ENCODE measurements at regions not wholly inside any gene's neighbourhood (a gene's known extent, or its start where the extent isn't known, plus 50 kb on each side); places are given as distances from the start of the nearest gene placed in this dataset.
A peak's percentile ranks its signal among the peaks of the same experiment; 100 is the strongest.
"Not testable (repeated sequence)": the region's sequence is repeated elsewhere in the genome, so short reads cannot be mapped to it uniquely, and the experiment has no call there.

DNA sequence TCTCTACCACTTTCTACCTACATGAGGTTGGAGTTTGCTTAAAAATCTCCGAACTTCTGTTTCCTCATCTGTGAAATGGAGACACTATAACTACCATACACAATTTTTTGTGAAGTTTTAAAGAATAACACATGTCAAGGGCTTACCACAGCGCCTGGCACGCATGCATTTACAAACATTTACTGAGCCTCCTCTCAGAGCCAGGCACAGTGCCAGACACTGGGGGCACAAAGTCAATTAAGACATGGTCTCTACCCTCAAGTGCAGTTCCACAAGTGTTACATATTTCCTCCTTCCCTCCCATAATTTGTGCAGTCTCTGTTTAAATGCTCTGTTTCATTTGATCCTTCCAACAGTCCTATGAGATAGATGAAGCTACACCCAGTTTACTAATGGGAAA, 356.4 kb upstream of the ESRRG start:
- DNase-seq = peak in 1 of 2 experiments; percentile 14

DNA sequence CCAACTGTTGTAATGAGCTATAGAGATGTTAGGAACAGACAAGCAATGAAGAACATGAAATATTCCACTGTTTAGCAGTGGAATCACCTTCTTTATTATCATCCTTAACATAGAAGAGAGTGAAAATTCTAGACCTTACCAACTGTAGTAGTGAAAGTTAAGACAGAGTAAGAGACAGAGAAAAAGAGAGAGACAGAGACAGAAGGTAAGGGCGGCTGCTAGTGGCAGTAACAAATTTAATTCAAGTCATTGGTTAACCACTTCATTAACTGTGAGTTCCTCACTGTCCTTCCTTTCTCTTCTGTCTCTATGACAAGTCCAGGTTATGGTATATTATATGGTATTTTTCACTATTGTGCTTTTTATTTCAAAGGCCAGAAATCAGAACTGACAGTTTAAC, 355.7 kb upstream of the ESRRG start:
- DNase-seq = no peak

GRCh38 chr1:217078078-217078690, 355.0 kb upstream of the ESRRG start:
- DNase-seq = no peak

GRCh38 chr1:217077426-217077825, 354.2 kb upstream of the ESRRG start:
- DNase-seq = no peak

- no peak for DNase-seq
These were observed 353.7 kb upstream of the ESRRG start for GRCh38 chr1:217076902-217077301.

DNA sequence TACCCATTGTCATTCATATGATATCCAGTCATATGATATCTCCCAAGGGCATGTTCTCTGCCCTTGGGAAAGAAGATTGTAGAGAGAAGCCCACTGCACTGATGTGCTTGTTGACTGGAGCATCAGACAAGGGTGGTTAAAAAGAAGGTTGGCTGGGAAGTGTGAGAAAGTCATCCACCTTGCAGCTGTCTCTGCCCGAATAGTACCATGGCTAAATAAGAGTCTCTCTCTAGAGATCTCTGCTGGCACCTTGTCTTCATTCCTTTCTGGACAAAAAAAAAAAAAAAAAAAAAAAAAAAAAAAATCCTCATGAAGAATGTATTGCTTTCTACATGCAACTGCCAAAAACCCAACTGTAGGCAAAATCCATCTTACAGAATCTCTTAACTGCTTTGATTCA, 349.7 kb upstream of the ESRRG start:
- no peak for DNase-seq

- no peak for DNase-seq
These were observed 344.4 kb upstream of the ESRRG start for GRCh38 chr1:217067642-217068041.

GRCh38 chr1:217066794-217067193, 343.6 kb upstream of the ESRRG start:
- DNase-seq = no peak

GRCh38 chr1:217063172-217063908, 340.1 kb upstream of the ESRRG start:
- DNase-seq = no peak

- no peak for DNase-seq
These were observed 339.4 kb upstream of the ESRRG start for GRCh38 chr1:217062586-217062985.

DNA sequence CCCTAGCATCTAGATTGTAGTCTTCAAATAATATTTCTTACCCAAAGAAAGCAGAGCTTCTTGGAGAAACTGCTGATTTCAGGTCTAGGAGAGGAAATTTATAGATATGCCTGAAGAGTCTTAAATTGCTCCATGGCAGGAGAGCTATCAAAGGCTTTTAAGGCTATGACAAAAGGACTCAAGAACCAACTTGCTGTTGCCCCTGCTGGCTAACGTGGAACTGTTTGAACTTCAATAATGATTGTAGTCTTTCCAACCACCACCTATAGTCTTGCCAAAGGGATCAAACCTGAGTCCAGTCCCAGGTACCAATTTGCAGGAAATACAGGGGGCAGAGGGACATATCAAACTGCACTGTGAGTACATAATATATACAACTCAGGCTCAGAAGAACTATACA, 336.2 kb upstream of the ESRRG start:
- no peak for DNase-seq

- DNase-seq = no peak
These were observed 330.4 kb upstream of the ESRRG start for GRCh38 chr1:217053676-217054075.

GRCh38 chr1:217052626-217053025, 329.4 kb upstream of the ESRRG start:
- DNase-seq = no peak

DNA sequence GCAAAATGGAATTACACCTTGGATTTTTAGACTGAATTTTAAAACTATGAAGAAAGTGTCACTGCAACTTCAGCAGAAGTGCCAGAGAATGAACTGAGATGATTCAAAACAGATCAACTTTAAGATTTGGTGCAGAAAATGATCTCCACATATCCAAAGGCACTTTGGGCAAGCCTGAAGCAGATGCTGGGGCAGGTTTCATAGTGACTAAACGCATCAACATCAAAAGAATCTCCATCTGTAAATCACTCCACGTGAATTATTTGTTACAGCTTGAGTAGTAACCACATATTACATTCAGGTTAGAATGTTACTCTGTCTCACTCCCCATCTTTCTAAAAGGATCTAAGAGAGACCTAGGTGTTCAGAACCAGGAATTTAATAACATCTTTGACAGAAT, 329.0 kb upstream of the ESRRG start:
- DNase-seq = no peak

- no peak for DNase-seq
These were observed 326.5 kb upstream of the ESRRG start for GRCh38 chr1:217049721-217050120.

GRCh38 chr1:217049081-217049480, 325.9 kb upstream of the ESRRG start:
- no peak for DNase-seq

DNA sequence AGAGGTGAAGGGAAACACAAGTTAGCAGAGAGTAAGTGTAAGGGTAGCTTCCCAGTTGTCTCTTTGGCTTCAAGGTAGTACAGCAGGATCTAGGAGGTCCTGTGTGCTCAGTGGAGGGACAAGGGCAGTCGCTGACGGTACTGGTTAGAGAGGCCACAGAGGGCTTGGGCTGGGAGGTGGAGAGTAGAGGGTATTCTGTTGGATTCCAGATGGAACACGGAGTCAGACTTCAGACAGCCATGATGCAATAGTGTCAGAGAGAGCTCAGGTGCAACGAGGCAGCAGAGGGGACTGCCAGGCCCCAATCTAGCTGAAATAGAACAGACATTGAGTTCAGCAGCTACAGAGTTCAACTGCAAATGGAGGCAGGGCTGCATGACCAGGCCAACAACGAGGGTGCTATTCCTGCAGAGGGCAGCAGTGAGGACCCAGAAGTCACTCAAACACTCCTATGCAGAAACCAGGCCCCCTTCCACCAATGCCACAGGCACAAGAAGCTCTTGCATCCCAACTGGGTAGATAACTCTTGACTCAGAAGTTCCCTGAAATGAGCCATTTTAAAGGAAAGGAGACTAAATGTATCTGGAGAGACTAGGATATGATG, 325.0 kb upstream of the ESRRG start:
- DNase-seq = no peak

DNA sequence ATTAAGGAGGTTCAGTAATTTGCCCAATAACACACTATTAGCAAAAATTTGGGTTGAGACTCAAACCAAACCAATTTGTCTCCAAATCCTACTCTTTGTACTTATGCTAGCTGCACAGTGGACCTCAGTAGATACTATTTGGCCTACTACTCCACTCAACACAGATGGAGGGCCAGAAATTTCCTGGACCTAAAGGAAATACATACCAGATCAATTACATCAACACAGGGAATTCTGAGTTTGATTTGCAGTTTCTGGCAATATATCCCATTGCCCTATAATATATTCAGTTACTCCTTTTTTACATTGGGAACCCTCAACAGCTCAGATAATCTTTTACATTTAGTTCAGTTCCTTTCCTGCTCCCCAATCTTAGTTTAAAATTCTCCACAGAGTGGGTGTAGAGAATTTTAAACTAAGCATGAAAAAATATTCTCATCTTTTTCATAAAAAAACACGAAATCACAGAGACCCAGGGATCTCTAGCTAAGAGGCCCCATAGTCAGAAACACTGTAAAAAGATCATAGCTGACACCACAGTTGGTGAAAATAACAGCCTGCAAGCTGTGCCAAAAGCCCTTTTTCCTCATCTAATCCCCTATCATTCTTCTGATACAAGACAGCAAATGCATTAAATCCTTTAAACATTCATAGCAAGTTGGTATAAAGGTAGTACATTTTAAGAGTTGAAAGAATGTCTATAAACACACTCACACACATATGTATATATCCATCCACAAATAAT, 317.7 kb upstream of the ESRRG start:
- DNase-seq = no peak

DNA sequence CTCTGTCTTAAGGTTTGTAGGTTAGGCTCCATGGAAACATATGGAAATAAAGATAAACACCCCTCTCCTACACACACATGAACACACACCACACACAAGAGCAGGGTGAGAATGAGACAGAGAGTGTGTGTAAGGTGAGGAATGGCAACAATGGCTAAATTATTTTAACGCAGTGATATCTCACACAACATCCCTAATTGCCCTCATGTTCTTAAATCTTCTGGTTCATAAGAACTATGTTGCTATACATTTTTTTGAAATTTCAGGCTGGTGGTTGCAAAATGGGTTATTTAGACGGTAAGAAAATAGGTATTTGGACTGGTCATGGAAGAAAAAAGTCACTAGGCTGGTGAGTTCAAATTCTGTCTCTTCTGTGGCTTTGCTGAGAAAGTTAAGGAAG, 316.7 kb upstream of the ESRRG start:
- no peak for DNase-seq

DNA sequence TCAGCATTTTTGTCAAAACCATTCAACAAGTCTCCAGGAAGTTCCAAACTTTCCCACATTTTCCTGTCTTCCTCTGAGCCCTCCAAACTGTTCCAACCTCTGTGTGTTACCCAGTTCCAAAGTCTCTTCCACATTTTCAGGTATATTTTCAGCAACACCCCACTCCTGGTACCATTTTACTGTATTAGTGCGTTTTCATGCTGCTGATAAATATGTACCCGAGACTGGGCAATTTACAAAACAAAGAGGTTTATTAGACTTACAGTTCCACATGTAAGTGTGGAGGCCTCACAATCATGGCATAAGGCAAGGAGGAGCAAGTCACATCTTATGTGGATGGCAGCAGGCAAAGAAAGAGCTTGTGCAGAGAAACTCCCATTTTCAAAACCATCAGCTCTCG, 315.9 kb upstream of the ESRRG start:
- DNase-seq = not testable (repeated sequence)

DNA sequence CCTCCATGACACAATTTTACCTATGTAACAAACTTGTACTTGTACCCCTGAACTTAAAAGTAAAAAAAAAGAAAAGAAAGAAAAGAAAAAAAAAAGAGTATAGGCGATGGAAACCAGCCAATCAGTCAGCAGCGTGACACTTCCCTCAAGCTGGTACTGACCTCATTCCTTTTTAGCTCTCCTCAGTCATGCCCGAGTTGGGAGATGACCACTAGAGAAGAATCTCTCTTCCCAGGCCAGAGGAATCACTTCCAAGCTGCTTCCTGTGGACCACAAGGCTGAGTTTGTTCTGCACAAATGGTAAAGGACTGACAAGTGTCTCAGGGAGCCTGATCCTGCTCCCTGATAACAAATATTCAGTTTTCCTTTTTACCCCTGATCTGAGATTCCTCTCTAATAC, 313.5 kb upstream of the ESRRG start:
- DNase-seq = no peak

GRCh38 chr1:217032715-217033367, 309.6 kb upstream of the ESRRG start:
- no peak for DNase-seq
